ENCODE measurements at regions not wholly inside any gene's neighbourhood (a gene's known extent, or its start where the extent isn't known, plus 50 kb on each side); places are given as distances from the start of the nearest gene placed in this dataset.

GRCh38 chr12:45148619-45149018, 67.3 kb upstream of the ANO6 start (continued):
- TF ChIP-seq YBX1 (IDR thresholded peaks at IDR 0.05) (no peak), POLR2AphosphoS2 (IDR thresholded peaks at IDR 0.05; ENCODE audit: low read depth, low read length) (no peak), POU2F2 (IDR thresholded peaks at IDR 0.05; ENCODE audit: borderline replicate concordance, low read depth, low read length) (no peak), NR2C1 (IDR thresholded peaks at IDR 0.05) (no peak)

GRCh38 chr12:45165284-45165683, 50.6 kb upstream of the ANO6 start:
- Histone ChIP-seq H3K79me2 (ENCODE audit: control insufficient read depth, insufficient read depth, low read length) (no peaks in the 10 kb centered on the region), H3K4me1 (ENCODE audit: control insufficient read depth, insufficient read depth, low read length) (no peaks in the 10 kb centered on the region), H4K20me1 (ENCODE audit: control insufficient read depth, insufficient read depth) (no peaks in the 10 kb centered on the region), H3K36me3 (ENCODE audit: control insufficient read depth in 2 of 2, insufficient read depth in 2 of 2, low read length in 1 of 2) (no peaks in the 10 kb centered on the region), H3K27ac (ENCODE audit: control insufficient read depth, insufficient read depth) (no peak overlapping the region), H2AFZ (ENCODE audit: control insufficient read depth, low read depth, low read length) (no peak overlapping the region), H3K9me3 (replicated peaks; ENCODE audit: control insufficient read depth, insufficient read depth, low read length) (no peaks in the 10 kb centered on the region), H3K4me3 (no peak overlapping the region), H3K9ac (ENCODE audit: control insufficient read depth, insufficient read depth, low read length) (no peak overlapping the region), H3K27me3 (replicated peaks in 1 of 2; ENCODE audit: control insufficient read depth in 2 of 2, insufficient read depth in 2 of 2, low read length in 1 of 2) (no peaks in the 10 kb centered on the region), H3K4me2 (ENCODE audit: control insufficient read depth, insufficient read depth) (no peak overlapping the region)
- SMC1A ChIA-PET (ENCODE audit: uncharacterized antibody, unreplicated experiment), result no interaction called here
- POLR2A ChIA-PET, result interaction anchor here (0.5 kb wide), 1 partner anchor 673 kb away, joined by 6 read pairs; no protein-coding TSS in a partner anchor
- 21% methylated on average over 1 of the region's 1 CpG for WGBS (ENCODE audit: insufficient coverage, insufficient replicate concordance, low lambda C conversion rate, missing lambda C conversion rate)
- DNase-seq (ENCODE audit: low read depth, low spot score) (no peak), ATAC-seq (no peak), FAIRE-seq (no peak)
- intact Hi-C loops (cut with micrococcal nuclease; ENCODE audit: unreplicated experiment) (no loop called here), in situ Hi-C loops (cut with MboI) (no loop called here)
- RAD21 ChIA-PET (ENCODE audit: unreplicated experiment), result no interaction called here
- CTCF ChIA-PET, result interaction anchor here (1.3 kb wide), 1 partner anchor 223 kb away, joined by 4 read pairs; no protein-coding TSS in a partner anchor
- BruUV-seq (replicated peaks), result no TSS peak
- TF ChIP-seq POLR2AphosphoS5 (IDR thresholded peaks at IDR 0.05; ENCODE audit: low read length) (no peak), NFXL1 (IDR thresholded peaks at IDR 0.05; ENCODE audit: borderline replicate concordance) (no peak), USF2 (IDR thresholded peaks at IDR 0.05; ENCODE audit: borderline replicate concordance, low read depth, low read length) (no peak), KAT2A (conservative IDR thresholded peaks at IDR 0.05; ENCODE audit: control insufficient read depth, low read depth, low read length) (no peak), BMI1 (IDR thresholded peaks at IDR 0.05; ENCODE audit: borderline replicate concordance) (no peak), RELB (IDR thresholded peaks at IDR 0.05; ENCODE audit: low read depth) (no peak), NFYA (IDR thresholded peaks at IDR 0.05; ENCODE audit: borderline replicate concordance, low read depth, low read length) (no peak), CBX3 (IDR thresholded peaks at IDR 0.05; ENCODE audit: borderline replicate concordance, low read depth) (no peak), ZNF592 (IDR thresholded peaks at IDR 0.05) (no peak), ZNF217 (IDR thresholded peaks at IDR 0.05) (no peak), EGR1 (IDR thresholded peaks at IDR 0.05; ENCODE audit: borderline replicate concordance in 1 of 2, low read depth in 2 of 2, low read length in 2 of 2) (no peak), GATAD2B (conservative IDR thresholded peaks at IDR 0.05; ENCODE audit: low read depth) (no peak), IKZF1 (conservative IDR thresholded peaks at IDR 0.05) (no peak), NR2C2 (IDR thresholded peaks at IDR 0.05; ENCODE audit: borderline replicate concordance, control insufficient read depth, insufficient read length, low read depth) (no peak), ZBED1 (IDR thresholded peaks at IDR 0.05; ENCODE audit: borderline replicate concordance) (no peak)
